ENCODE measurements at regions not wholly inside any gene's neighbourhood (a gene's known extent, or its start where the extent isn't known, plus 50 kb on each side); places are given as distances from the start of the nearest gene placed in this dataset.

DNA sequence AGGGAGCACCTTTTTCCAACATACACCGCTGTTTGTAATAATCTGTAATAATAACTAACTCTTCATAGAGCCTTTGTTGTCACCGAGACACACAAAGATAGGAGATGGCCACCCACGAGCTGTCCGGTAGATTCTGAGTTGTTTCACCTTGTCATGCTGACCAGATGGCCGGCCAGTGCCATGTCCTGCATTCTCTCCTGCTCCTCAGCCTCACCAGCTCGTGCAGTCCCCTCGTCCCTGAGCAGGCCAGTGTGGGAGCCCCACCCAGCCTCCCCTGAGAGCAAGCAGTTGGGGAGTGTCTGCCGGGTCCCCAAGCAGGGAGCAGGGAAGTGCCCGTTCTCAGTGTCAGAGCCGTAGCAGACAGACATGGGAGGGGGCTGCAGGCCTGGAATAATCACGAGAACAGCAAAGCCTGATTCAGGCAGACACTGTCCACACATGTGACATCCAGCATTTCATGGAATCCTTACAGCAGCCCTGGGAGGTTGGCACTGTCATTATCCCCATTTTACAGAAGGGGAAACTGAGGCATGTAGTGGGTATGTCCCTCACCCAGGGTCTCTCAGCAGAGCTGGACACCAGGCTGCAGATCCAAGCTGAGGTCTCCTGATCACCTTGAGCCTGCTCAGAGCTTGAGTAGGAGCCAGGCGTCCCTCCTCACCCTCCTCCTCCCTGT lies 178.5 kb upstream of the CIBAR2 start:
- TF ChIP-seq CTCF (IDR thresholded peaks at IDR 0.05; ENCODE audit: low read depth, low read length, poor library complexity, severe bottlenecking), result no peak
- no peak for TF ChIP-seq EZH2phosphoT487 (IDR thresholded peaks at IDR 0.05; ENCODE audit: borderline replicate concordance, low read length)
